ENCODE measurements at regions not wholly inside any gene's neighbourhood (a gene's known extent, or its start where the extent isn't known, plus 50 kb on each side); places are given as distances from the start of the nearest gene placed in this dataset.

GRCh38 chr2:205929246-205929942, 156.6 kb downstream of the INO80D start (continued):
- no peak for TF ChIP-seq TEAD2 (CRISPR knock-in tag; IDR thresholded peaks at IDR 0.05)
- peak; percentile 25; the same call in 1 of the 2 replicates for TF ChIP-seq PAXIP1 (CRISPR knock-in tag; conservative IDR thresholded peaks at IDR 0.05)
- TF ChIP-seq ZBTB20 (CRISPR knock-in tag; IDR thresholded peaks at IDR 0.05; ENCODE audit: borderline replicate concordance, low read depth): no peak
- TF ChIP-seq FOXA3 (CRISPR knock-in tag; IDR thresholded peaks at IDR 0.05): peak; percentile 52
- TF ChIP-seq USF2 (IDR thresholded peaks at IDR 0.05; ENCODE audit: low read depth, low read length): no peak
- TF ChIP-seq USF2 (CRISPR knock-in tag; IDR thresholded peaks at IDR 0.05; ENCODE audit: borderline replicate concordance): no peak
- TF ChIP-seq ARID2 (CRISPR knock-in tag; IDR thresholded peaks at IDR 0.05; ENCODE audit: borderline replicate concordance): no peak
- no peak for TF ChIP-seq SNAI1 (CRISPR knock-in tag; IDR thresholded peaks at IDR 0.05; ENCODE audit: borderline replicate concordance)
- no peak for TF ChIP-seq ZNF549 (CRISPR knock-in tag; IDR thresholded peaks at IDR 0.05)
- no peak for TF ChIP-seq MXD4 (CRISPR knock-in tag; IDR thresholded peaks at IDR 0.05)
- no peak for TF ChIP-seq ZNF281 (CRISPR knock-in tag; IDR thresholded peaks at IDR 0.05; ENCODE audit: borderline replicate concordance)
- TF ChIP-seq ZMYM2 (CRISPR knock-in tag; IDR thresholded peaks at IDR 0.05): no peak
- TF ChIP-seq ZBTB34 (CRISPR knock-in tag; IDR thresholded peaks at IDR 0.05): no peak
- no peak for TF ChIP-seq GTF2F1 (IDR thresholded peaks at IDR 0.05; ENCODE audit: low read length)
- no peak for TF ChIP-seq ZNF468 (CRISPR knock-in tag; IDR thresholded peaks at IDR 0.05)
- TF ChIP-seq ZNF619 (CRISPR knock-in tag; IDR thresholded peaks at IDR 0.05): no peak
- TF ChIP-seq HNF1B (CRISPR knock-in tag; IDR thresholded peaks at IDR 0.05): peak; percentile 42; the same call in 1 of the 2 replicates
- TF ChIP-seq U2AF2 (IDR thresholded peaks at IDR 0.05; ENCODE audit: low read depth, low read length): no peak
- TF ChIP-seq TCF7L2 (IDR thresholded peaks at IDR 0.05; ENCODE audit: low read depth, low read length): no peak

Measured in HepG2 (cell line).